IMR-90 (cell line): ENCODE measurements at regions not wholly inside any gene's neighbourhood (a gene's known extent, or its start where the extent isn't known, plus 50 kb on each side); places are given as distances from the start of the nearest gene placed in this dataset.

Source experiments
- ATAC-seq: fragments of 200-7000 bp; cut with Tn5 transposase; 2 replicates; pipeline ENCODE4 v1.9.1; 2020; ENCODE audit warnings: low read depth, mild to moderate bottlenecking, moderate library complexity
- BruUV-seq: library from RNA; stranded (reverse); fragments of 400-500 nt; replicated peaks from 2 replicates; lab custom pipeline; 2021; lab: Mats Ljungman, UMichigan
- CTCF ChIA-PET: fragments of 300-600 bp; formaldehyde crosslinking; extraction: SDS; loops from one replicate; lab custom pipeline; 2021; ENCODE audit warnings: antibody characterized with exemption; lab: Yijun Ruan, JAX
- POLR2A ChIA-PET: fragments of 300-600 bp; sonication (Branson Sonifier 250); formaldehyde crosslinking; loops from one replicate; lab custom pipeline; 2022; ENCODE audit warnings: antibody characterized with exemption; ENCODE audit not compliant: unreplicated experiment; lab: Charles Lee
- DNase-seq: peaks from one replicate; pipeline ENCODE4 v3.0.0; 2013
- H2AFZ ChIP-seq: replicated peaks from 2 replicates; pipeline ENCODE3; 2013; ENCODE audit warnings: low read length, mild to moderate bottlenecking; ENCODE audit not compliant: poor library complexity
- H2AK5ac ChIP-seq: 2 replicates; pipeline ENCODE4 v1.6.1; 2013; ENCODE audit warnings: low read depth, low read length, inconsistent platforms
- H2AK9ac ChIP-seq: replicated peaks from 2 replicates; pipeline ENCODE3; 2013; ENCODE audit warnings: mild to moderate bottlenecking, low read depth, low read length, moderate library complexity; ENCODE audit not compliant: poor library complexity
- H2BK120ac ChIP-seq: 2 replicates; pipeline ENCODE4 v1.6.1; 2013; ENCODE audit warnings: low read depth, low read length, inconsistent platforms
- H2BK15ac ChIP-seq: 3 replicates; pipeline ENCODE4 v1.6.1; 2013; ENCODE audit warnings: low read depth, low read length, inconsistent platforms
- H2BK20ac ChIP-seq: 2 replicates; pipeline ENCODE4 v1.6.1; 2013; ENCODE audit warnings: low read depth, mild to moderate bottlenecking, inconsistent platforms, low read length, moderate library complexity
- H2BK5ac ChIP-seq: 2 replicates; pipeline ENCODE4 v1.6.1; 2013; ENCODE audit warnings: mild to moderate bottlenecking, low read depth, low read length, inconsistent platforms; ENCODE audit not compliant: poor library complexity, severe bottlenecking
- H3K14ac ChIP-seq: replicated peaks from 2 replicates; pipeline ENCODE4 v1.6.1; 2013; ENCODE audit warnings: low read depth, low read length, inconsistent platforms
- H3K18ac ChIP-seq: 2 replicates; pipeline ENCODE4 v1.6.1; 2013; ENCODE audit warnings: low read depth, low read length, control low read depth
- H3K23ac ChIP-seq: 2 replicates; pipeline ENCODE4 v1.6.1; 2013; ENCODE audit warnings: low read depth, low read length, inconsistent platforms
- H3K27ac ChIP-seq: 2 replicates; pipeline ENCODE4 v1.5.1; 2013; ENCODE audit warnings: mild to moderate bottlenecking, control low read depth, low read length; ENCODE audit not compliant: insufficient read depth
- H3K27me3 ChIP-seq: 2 replicates; pipeline ENCODE4 v1.6.1; 2013; ENCODE audit warnings: low read length; ENCODE audit not compliant: control insufficient read depth, insufficient read depth
- H3K36me3 ChIP-seq: 2 replicates; pipeline ENCODE4 v1.6.1; 2013; ENCODE audit warnings: low read length, mixed read lengths; ENCODE audit not compliant: control insufficient read depth, insufficient read depth
- H3K4ac ChIP-seq: 2 replicates; pipeline ENCODE4 v1.6.1; 2013; ENCODE audit warnings: low read depth, low read length, inconsistent platforms
- H3K4me1 ChIP-seq: 2 replicates; pipeline ENCODE4 v1.6.1; 2013; ENCODE audit warnings: low read length, mixed read lengths; ENCODE audit not compliant: control insufficient read depth, insufficient read depth
- H3K4me2 ChIP-seq: 2 replicates; pipeline ENCODE4 v1.6.1; 2013; ENCODE audit warnings: low read depth, mild to moderate bottlenecking, control low read depth, low read length, moderate library complexity
- H3K4me3 ChIP-seq: 2 replicates; pipeline ENCODE4 v1.5.1; 2013; ENCODE audit warnings: low read depth, mild to moderate bottlenecking, control low read depth, low read length, moderate library complexity; ENCODE audit not compliant: insufficient read depth
- H3K56ac ChIP-seq: 2 replicates; pipeline ENCODE4 v1.6.1; 2013; ENCODE audit warnings: low read length, inconsistent platforms; ENCODE audit not compliant: insufficient read depth; ENCODE audit errors: extremely low read depth
- H3K79me1 ChIP-seq, 2 experiments: 2 replicates each; pipeline ENCODE4 v1.6.1; 2013; ENCODE audit warnings: low read length in 2 of 2, inconsistent platforms in 1 of 2, low read depth in 1 of 2
- H3K9ac ChIP-seq: 2 replicates; pipeline ENCODE4 v1.6.1; 2013; ENCODE audit warnings: low read depth, low read length, control low read depth
- H3K9me1 ChIP-seq: 2 replicates; pipeline ENCODE4 v1.6.1; 2013; ENCODE audit warnings: low read length, inconsistent platforms; ENCODE audit not compliant: insufficient read depth
- H3K9me3 ChIP-seq: 2 replicates; pipeline ENCODE4 v1.6.1; 2013; ENCODE audit warnings: low read length; ENCODE audit not compliant: control insufficient read depth, insufficient read depth
- H4K20me1 ChIP-seq: 2 replicates; pipeline ENCODE4 v1.6.1; 2013; ENCODE audit warnings: low read length, inconsistent platforms; ENCODE audit not compliant: insufficient read depth
- H4K5ac ChIP-seq: 2 replicates; pipeline ENCODE4 v1.6.1; 2013; ENCODE audit warnings: mild to moderate bottlenecking, low read depth, low read length, control low read depth
- H4K8ac ChIP-seq, 2 experiments: 2 replicates each; pipeline ENCODE4 v1.6.1; 2013; ENCODE audit warnings: low read depth in 2 of 2, low read length in 2 of 2, control low read depth in 1 of 2, inconsistent platforms in 1 of 2
- H4K91ac ChIP-seq: 2 replicates; pipeline ENCODE4 v1.6.1; 2013; ENCODE audit warnings: low read depth, low read length, inconsistent platforms; ENCODE audit not compliant: insufficient read depth
- RFX5 ChIP-seq: IDR thresholded peaks from 2 replicates; pipeline ENCODE4 v1.8.0; 2012; ENCODE audit warnings: low read depth, mild to moderate bottlenecking, low read length, moderate library complexity
- WGBS, 2 experiments: methylation state at CpG; one replicate each; pipeline versions ENCODE4 v1.1.5 to v1.1.7; 2013; ENCODE audit warnings: missing lambda C conversion rate in 2 of 2; ENCODE audit not compliant: insufficient read length in 1 of 2; ENCODE audit errors: extremely low coverage in 2 of 2; 5-methylcytosine and 5-hydroxymethylcytosine counted together
- dilution Hi-C: fragments of 300-500 bp; cut with HindIII; formaldehyde crosslinking; loops from one replicate; pipeline ENCODE4 v1.14.3; 2018; ENCODE audit warnings: low sequenced_read_pairs; ENCODE audit not compliant: unreplicated experiment
- in situ Hi-C: fragments of 300-500 bp; cut with MboI; formaldehyde crosslinking; loops from 3 replicates; pipeline ENCODE4 v1.14.3; 2019; ENCODE audit warnings: low sequenced_read_pairs, inconsistent platforms, mixed read lengths
- intact Hi-C: fragments of 100-400 bp; cut with micrococcal nuclease; formaldehyde crosslinking; loops from 2 replicates; pipeline ENCODE4 v1.10.0; 2022

GRCh38 chr22:27159716-27160295 lies 502.4 kb downstream of the MIAT start:
- H3K4me3 ChIP-seq: no peak overlapping the region

More at GRCh38 chr22:27159716-27160295, 502.4 kb downstream of the MIAT start:
- Histone ChIP-seq H4K8ac (no peak overlapping the region), H4K20me1 (no peaks in the 10 kb centered on the region), H2BK5ac (no peak overlapping the region), H2BK20ac (no peak overlapping the region), H3K27ac (no peak overlapping the region), H3K14ac (no peak overlapping the region), H2AK5ac (no peak overlapping the region), H2BK120ac (no peak overlapping the region), H3K56ac (no peak overlapping the region), H3K23ac (no peak overlapping the region), H4K5ac (no peak overlapping the region), H3K4me2 (no peak overlapping the region), H3K9ac (no peak overlapping the region), H3K9me3 (no peaks in the 10 kb centered on the region), H3K4me1 (no peaks in the 10 kb centered on the region), H3K18ac (no peak overlapping the region), H3K79me1 (no peaks in the 10 kb centered on the region), H2BK15ac (no peak overlapping the region), H3K36me3 (no peaks in the 10 kb centered on the region), H3K4ac (no peak overlapping the region), H2AFZ (no peak overlapping the region), H3K9me1 (no peaks in the 10 kb centered on the region), H3K27me3 (peaks cover 62% of the 10 kb centered on the region), H2AK9ac (no peak overlapping the region), H4K91ac (no peak overlapping the region)
- no CpG with 5 or more reads among the region's 10 CpGs for WGBS, 2 experiments
- dilution Hi-C loops (no loop called here), in situ Hi-C loops (no loop called here), intact Hi-C loops (no loop called here)
- no peak for TF ChIP-seq RFX5
- ChIA-PET CTCF (no interaction called here), POLR2A (no interaction called here)
- no peak for DNase-seq
- BruUV-seq: no TSS peak
- no peak for ATAC-seq
